ENCODE measurements at regions not wholly inside any gene's neighbourhood (a gene's known extent, or its start where the extent isn't known, plus 50 kb on each side); places are given as distances from the start of the nearest gene placed in this dataset.

DNA sequence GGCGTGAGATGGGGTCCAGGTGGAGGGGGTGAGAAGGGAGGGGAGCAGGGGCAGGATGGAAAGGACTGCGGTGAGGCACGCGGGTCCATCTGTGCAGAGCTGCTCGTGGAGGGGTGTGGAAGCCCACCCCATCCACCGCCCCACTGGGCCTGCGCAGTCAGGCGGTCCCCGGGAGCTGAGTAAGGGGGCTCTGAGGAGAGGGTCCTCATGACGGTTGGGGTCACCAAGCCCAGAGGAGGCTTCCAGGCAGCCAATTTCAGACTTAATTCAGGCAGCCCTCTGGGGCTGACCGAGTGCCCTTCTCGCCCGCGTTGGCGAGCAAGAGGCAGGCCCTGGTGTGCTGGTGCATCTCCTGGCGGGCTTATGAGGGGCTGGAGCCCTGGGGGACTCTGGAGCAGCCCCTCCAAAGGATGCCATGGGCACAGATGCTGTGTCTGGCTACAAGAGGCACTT is 115.5 kb downstream of the KIF26A start:
- TF ChIP-seq, protein P1, sequence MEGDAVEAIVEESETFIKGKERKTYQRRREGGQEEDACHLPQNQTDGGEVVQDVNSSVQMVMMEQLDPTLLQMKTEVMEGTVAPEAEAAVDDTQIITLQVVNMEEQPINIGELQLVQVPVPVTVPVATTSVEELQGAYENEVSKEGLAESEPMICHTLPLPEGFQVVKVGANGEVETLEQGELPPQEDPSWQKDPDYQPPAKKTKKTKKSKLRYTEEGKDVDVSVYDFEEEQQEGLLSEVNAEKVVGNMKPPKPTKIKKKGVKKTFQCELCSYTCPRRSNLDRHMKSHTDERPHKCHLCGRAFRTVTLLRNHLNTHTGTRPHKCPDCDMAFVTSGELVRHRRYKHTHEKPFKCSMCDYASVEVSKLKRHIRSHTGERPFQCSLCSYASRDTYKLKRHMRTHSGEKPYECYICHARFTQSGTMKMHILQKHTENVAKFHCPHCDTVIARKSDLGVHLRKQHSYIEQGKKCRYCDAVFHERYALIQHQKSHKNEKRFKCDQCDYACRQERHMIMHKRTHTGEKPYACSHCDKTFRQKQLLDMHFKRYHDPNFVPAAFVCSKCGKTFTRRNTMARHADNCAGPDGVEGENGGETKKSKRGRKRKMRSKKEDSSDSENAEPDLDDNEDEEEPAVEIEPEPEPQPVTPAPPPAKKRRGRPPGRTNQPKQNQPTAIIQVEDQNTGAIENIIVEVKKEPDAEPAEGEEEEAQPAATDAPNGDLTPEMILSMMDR (optimal IDR thresholded peaks at IDR 0.05 in 1 of 3, IDR thresholded peaks at IDR 0.05 in 1 of 3, conservative IDR thresholded peaks at IDR 0.05 in 1 of 3; ENCODE audit: extremely low read depth in 1 of 3, insufficient read depth in 2 of 3, low read length in 3 of 3), result no peak
- TF ChIP-seq EZH2 (IDR thresholded peaks at IDR 0.05; ENCODE audit: low read length), result no peak
